ENCODE measurements at regions not wholly inside any gene's neighbourhood (a gene's known extent, or its start where the extent isn't known, plus 50 kb on each side); places are given as distances from the start of the nearest gene placed in this dataset.

GRCh38 chr10:128885573-128886555 is 581.2 kb upstream of the MGMT start (continued):
- TF ChIP-seq ZNF184 (CRISPR knock-in tag; IDR thresholded peaks at IDR 0.05): no peak
- TF ChIP-seq GTF2F1 (IDR thresholded peaks at IDR 0.05; ENCODE audit: low read depth, low read length): no peak

GRCh38 chr10:128887856-128888255 is 579.2 kb upstream of the MGMT start:
- CTCF ChIA-PET (ENCODE audit: low intra/inter-chr PET ratio): no interaction called here
- Histone ChIP-seq H4K20me1 (replicated peaks; ENCODE audit: control insufficient read depth, insufficient read depth, low read length) (no peaks in the 10 kb centered on the region), H3K9ac (ENCODE audit: insufficient read depth in 1 of 2, low read depth in 2 of 2, low read length in 2 of 2) (no peak overlapping the region), H3K27ac (ENCODE audit: extremely low read depth, low read depth, low read length) (no peak overlapping the region), H3K4me3 (no peak overlapping the region), H3K79me2 (ENCODE audit: control insufficient read depth, insufficient read depth, low read length) (no peaks in the 10 kb centered on the region), H3K4me2 (ENCODE audit: insufficient read depth, low read length) (no peak overlapping the region), H3K27me3 (ENCODE audit: control insufficient read depth in 2 of 2, insufficient read depth in 2 of 2, low read length in 2 of 2) (no peaks in the 10 kb centered on the region), H3K36me3 (ENCODE audit: control insufficient read depth, insufficient read depth, low read length) (no peaks in the 10 kb centered on the region), H3K4me1 (replicated peaks in 1 of 2; ENCODE audit: control insufficient read depth in 2 of 2, insufficient read depth in 2 of 2, low read length in 2 of 2) (no peaks in the 10 kb centered on the region), H3K9me3 (replicated peaks; ENCODE audit: control insufficient read depth, insufficient read depth, low read depth, low read length) (no peaks in the 10 kb centered on the region), H3K9me1 (ENCODE audit: control insufficient read depth, insufficient read depth, low read length) (no peaks in the 10 kb centered on the region), H2AFZ (ENCODE audit: low read depth, low read length) (no peak overlapping the region)
- intact Hi-C loops (cut with micrococcal nuclease): no loop called here
- no peak for TF ChIP-seq ARID3A (IDR thresholded peaks at IDR 0.05; ENCODE audit: borderline replicate concordance, low read depth, low read length)
- TF ChIP-seq PREB (CRISPR knock-in tag; IDR thresholded peaks at IDR 0.05): no peak
- TF ChIP-seq MBD2 (IDR thresholded peaks at IDR 0.05; ENCODE audit: borderline replicate concordance, low read depth): no peak
- TF ChIP-seq KAT2B (IDR thresholded peaks at IDR 0.05; ENCODE audit: low read depth, low read length): no peak
- TF ChIP-seq RNF219 (CRISPR knock-in tag; IDR thresholded peaks at IDR 0.05): no peak
- TF ChIP-seq ZNF778 (CRISPR knock-in tag; IDR thresholded peaks at IDR 0.05): no peak
- TF ChIP-seq NFE2L1 (tag; IDR thresholded peaks at IDR 0.05; ENCODE audit: borderline replicate concordance, low read depth): no peak
- TF ChIP-seq ASH1L (IDR thresholded peaks at IDR 0.05; ENCODE audit: borderline replicate concordance, low read depth, partially characterized antibody): no peak
- no peak for TF ChIP-seq ZNF354B (CRISPR knock-in tag; IDR thresholded peaks at IDR 0.05)
- TF ChIP-seq NCOA4 (IDR thresholded peaks at IDR 0.05; ENCODE audit: partially characterized antibody): no peak
- no peak for ATAC-seq
- 0% methylated on average over 2 of the region's 3 CpGs for WGBS (ENCODE audit: insufficient coverage, low coverage, missing lambda C conversion rate)
- no TSS peak for BruUV-seq (replicated peaks)
- DNase-seq (ENCODE audit: extremely low read depth in 1 of 4, low spot score in 3 of 4): no peak
- POLR2A ChIA-PET: no interaction called here
- no peak for FAIRE-seq
- in situ Hi-C loops (cut with MboI): no loop called here

Data from K562 (cell line).